Nephron (organoid): ENCODE measurements at regions not wholly inside any gene's neighbourhood (a gene's known extent, or its start where the extent isn't known, plus 50 kb on each side); places are given as distances from the start of the nearest gene placed in this dataset.

ENCODE experiments used
- H3K27ac Mint-ChIP-seq, 3 experiments: 2 replicates each; pipeline ENCODE4 v1.8.0; 2020; ENCODE audit warnings: mixed read lengths in 3 of 3, mild to moderate bottlenecking in 2 of 3, moderate library complexity in 1 of 3
- H3K27me3 Mint-ChIP-seq: 2 replicates; pipeline ENCODE4 v1.8.0; 2021; ENCODE audit warnings: low read depth, mild to moderate bottlenecking, moderate library complexity, mixed read lengths
- H3K36me3 Mint-ChIP-seq: 2 replicates; pipeline ENCODE4 v1.8.0; 2020; ENCODE audit warnings: low read depth, mixed read lengths
- H3K4me1 Mint-ChIP-seq: 2 replicates; pipeline ENCODE4 v1.8.0; 2020; ENCODE audit warnings: mixed read lengths
- H3K4me3 Mint-ChIP-seq, 3 experiments: 2 replicates each; pipeline ENCODE4 v1.8.0; 2020; ENCODE audit warnings: mild to moderate bottlenecking in 3 of 3, mixed read lengths in 3 of 3, moderate library complexity in 2 of 3
- H3K9me3 Mint-ChIP-seq: 2 replicates; pipeline ENCODE4 v1.8.0; 2020; ENCODE audit warnings: mixed read lengths
- TF ChIP-seq, protein P1 (sequence below), 3 experiments: fragments of 200-600 bp; sonication (generic); IDR thresholded peaks; one replicate each; pipeline ENCODE4 v1.5.0; 2021; ENCODE audit warnings: antibody characterized with exemption in 3 of 3; ENCODE audit not compliant: unreplicated experiment in 3 of 3

DNA sequence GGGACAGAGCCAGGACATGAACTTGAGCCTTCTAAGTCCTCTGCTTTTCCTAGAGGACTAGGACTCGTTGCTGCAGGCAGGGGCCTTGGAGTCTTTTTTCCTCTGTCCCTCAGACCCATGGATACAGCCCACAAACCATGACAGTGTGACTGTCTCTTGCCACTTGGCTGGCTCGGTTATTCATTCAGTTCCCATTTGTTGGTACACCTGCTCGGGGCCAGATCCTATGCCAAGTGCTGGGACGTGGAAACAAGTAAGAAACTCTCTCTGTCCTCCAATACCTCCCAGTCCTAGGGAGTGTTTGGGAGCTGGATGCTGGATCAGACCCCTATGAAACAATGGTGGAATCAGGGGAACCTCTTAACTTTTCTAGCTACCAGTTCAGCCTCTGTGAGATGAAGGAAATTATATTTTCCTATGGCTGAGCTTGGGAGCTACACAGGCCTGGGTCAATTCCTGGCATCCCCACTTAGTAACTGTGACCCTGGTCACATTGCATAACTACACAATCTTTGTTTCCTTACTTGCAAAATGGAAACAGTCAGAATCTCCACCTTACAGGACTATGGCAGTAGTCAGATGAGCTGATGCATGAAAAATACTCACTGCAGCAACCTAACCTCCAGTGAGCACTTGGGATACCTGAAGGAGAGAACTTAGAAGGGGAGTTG lies 106.3 kb upstream of the VRK1 start:
- H3K27me3 Mint-ChIP-seq = no peaks in the 10 kb centered on the region
- H3K4me3 Mint-ChIP-seq = no peak overlapping the region

DNA sequence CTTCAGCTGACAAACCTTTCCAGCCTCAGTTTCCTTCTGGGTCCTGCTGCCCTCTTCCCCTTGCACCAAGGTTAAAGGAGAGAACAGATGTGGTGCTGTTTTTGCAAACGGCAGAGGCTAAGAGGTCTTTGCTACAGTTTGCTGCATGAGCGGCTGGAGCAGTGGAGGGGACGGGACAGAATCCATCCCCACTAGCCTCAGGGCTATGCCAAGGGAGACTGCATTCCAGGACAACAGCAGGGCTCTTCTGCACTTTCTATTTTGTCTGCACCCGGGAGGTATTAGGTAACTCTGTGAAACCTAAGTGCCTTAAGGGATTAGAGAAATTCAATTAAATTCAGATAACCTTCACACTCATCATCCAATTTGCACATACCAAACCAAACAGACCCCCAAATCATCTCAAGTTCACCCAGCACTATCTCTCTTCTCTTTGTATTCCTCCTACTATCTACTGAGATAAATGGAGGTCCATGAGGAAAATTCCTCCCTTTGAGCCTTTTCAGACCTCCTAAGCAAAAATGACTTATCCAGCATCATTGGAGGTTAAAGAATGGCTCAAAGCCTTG lies 103.8 kb upstream of the VRK1 start:
- Mint-ChIP-seq H3K36me3 (no peaks in the 10 kb centered on the region), H3K4me3 (no peak overlapping the region), H3K27me3 (no peaks in the 10 kb centered on the region), H3K9me3 (no peaks in the 10 kb centered on the region), H3K27ac (no peak overlapping the region), H3K4me1 (peaks cover 4% of the 10 kb centered on the region)
- TF ChIP-seq, protein P1, sequence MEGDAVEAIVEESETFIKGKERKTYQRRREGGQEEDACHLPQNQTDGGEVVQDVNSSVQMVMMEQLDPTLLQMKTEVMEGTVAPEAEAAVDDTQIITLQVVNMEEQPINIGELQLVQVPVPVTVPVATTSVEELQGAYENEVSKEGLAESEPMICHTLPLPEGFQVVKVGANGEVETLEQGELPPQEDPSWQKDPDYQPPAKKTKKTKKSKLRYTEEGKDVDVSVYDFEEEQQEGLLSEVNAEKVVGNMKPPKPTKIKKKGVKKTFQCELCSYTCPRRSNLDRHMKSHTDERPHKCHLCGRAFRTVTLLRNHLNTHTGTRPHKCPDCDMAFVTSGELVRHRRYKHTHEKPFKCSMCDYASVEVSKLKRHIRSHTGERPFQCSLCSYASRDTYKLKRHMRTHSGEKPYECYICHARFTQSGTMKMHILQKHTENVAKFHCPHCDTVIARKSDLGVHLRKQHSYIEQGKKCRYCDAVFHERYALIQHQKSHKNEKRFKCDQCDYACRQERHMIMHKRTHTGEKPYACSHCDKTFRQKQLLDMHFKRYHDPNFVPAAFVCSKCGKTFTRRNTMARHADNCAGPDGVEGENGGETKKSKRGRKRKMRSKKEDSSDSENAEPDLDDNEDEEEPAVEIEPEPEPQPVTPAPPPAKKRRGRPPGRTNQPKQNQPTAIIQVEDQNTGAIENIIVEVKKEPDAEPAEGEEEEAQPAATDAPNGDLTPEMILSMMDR (IDR thresholded peaks at IDR 0.05; ENCODE audit: unreplicated experiment in 3 of 3) = no peak

More for the DNA sequence above, 106.3 kb upstream of the VRK1 start:
- no peaks in the 10 kb centered on the region for H3K36me3 Mint-ChIP-seq
- TF ChIP-seq, protein P1 (IDR thresholded peaks at IDR 0.05; ENCODE audit: unreplicated experiment in 3 of 3) = no peak
- H3K9me3 Mint-ChIP-seq = no peaks in the 10 kb centered on the region
- H3K4me1 Mint-ChIP-seq = no peaks in the 10 kb centered on the region
- H3K27ac Mint-ChIP-seq = no peak overlapping the region

DNA sequence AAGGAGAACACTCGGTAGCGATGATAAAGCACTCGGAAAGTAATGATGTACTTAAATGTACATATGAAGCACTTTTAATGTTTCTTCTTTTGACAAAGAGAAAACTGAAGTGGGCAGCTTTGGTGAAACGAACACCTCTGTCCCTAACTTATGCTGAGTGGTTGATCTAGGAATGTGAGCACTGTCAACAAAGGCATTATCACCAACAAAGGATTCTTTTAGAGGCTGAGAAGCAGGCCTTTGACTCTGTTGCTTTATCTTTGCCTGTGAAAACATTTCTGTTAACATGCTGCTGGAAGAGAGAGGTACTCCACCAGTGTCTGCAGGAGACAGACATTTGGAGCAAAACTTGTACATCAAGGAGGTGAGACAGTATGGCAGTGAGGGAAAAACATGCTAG lies 103.2 kb upstream of the VRK1 start:
- Mint-ChIP-seq H3K36me3 (no peaks in the 10 kb centered on the region), H3K9me3 (no peaks in the 10 kb centered on the region), H3K4me3 (no peak overlapping the region), H3K27me3 (no peaks in the 10 kb centered on the region), H3K4me1 (peaks cover 4% of the 10 kb centered on the region), H3K27ac (no peak overlapping the region)
- TF ChIP-seq, protein P1 (IDR thresholded peaks at IDR 0.05; ENCODE audit: unreplicated experiment in 3 of 3) = no peak

DNA sequence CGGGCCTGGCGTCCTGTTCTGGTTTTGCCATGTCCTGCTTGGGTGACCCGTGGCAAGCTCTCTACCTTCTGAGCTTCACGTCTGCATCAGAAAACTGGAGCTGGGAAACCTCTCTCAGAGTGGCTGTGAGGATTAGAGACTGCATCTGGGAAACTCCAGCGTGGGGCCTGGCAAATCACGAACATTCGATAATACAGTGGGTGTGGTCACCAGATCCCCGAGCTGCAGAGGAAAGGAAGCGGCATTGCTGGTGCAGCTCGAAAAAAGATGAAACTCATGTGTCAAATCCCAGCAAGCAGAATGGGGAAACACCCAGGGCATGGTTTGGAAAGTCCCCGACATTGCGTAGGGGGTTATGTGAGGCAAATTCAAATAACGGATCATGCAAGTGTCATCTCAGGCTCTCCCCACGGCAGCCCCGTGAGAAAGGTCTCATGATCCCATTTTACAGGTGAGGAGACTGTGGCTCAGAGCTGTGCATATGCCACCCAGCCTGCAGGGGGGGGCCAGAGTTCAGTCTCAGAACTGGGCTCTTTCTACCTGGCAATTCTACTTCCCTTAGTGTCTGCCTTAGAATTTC lies 98.1 kb upstream of the VRK1 start:
- no peak overlapping the region for H3K4me3 Mint-ChIP-seq

DNA sequence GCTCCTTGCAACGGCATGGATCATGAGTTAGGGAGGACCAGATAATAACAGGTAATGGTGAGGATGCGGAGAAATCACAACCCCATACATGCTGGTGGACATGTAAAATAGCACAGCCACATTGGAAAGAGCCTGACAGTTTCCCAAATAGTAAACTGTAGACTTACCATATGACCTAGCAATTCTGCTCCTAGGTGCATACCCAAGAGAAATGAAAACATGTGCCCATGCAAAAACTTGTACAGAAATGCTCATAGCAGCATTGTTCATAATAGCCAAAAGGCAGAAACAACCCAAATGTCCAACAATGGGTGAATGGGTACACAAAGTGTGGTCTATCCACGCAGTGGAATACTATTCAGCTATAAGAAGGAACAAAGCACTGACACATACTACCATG lies 97.5 kb upstream of the VRK1 start:
- no peaks in the 10 kb centered on the region for H3K27me3 Mint-ChIP-seq
- H3K36me3 Mint-ChIP-seq = no peaks in the 10 kb centered on the region
- H3K4me3 Mint-ChIP-seq = no peak overlapping the region
- peaks cover 2% of the 10 kb centered on the region for H3K9me3 Mint-ChIP-seq
- TF ChIP-seq, protein P1 (IDR thresholded peaks at IDR 0.05; ENCODE audit: unreplicated experiment in 3 of 3) = no peak
- no peak overlapping the region for H3K27ac Mint-ChIP-seq
- H3K4me1 Mint-ChIP-seq = peaks cover 4% of the 10 kb centered on the region

More for the DNA sequence above, 98.1 kb upstream of the VRK1 start:
- peaks cover 2% of the 10 kb centered on the region for H3K9me3 Mint-ChIP-seq
- H3K27ac Mint-ChIP-seq = no peak overlapping the region
- H3K27me3 Mint-ChIP-seq = no peaks in the 10 kb centered on the region
- TF ChIP-seq, protein P1 (IDR thresholded peaks at IDR 0.05; ENCODE audit: unreplicated experiment in 3 of 3) = no peak
- no peaks in the 10 kb centered on the region for H3K36me3 Mint-ChIP-seq
- peaks cover 4% of the 10 kb centered on the region for H3K4me1 Mint-ChIP-seq
